ENCODE measurements at regions not wholly inside any gene's neighbourhood (a gene's known extent, or its start where the extent isn't known, plus 50 kb on each side); places are given as distances from the start of the nearest gene placed in this dataset.

- TF ChIP-seq BACH1 (IDR thresholded peaks at IDR 0.05; ENCODE audit: low read length) (no peak), SIX5 (IDR thresholded peaks at IDR 0.05; ENCODE audit: low read depth, low read length) (no peak), SP4 (IDR thresholded peaks at IDR 0.05; ENCODE audit: low read length) (no peak), KDM5A (IDR thresholded peaks at IDR 0.05; ENCODE audit: low read length) (no peak), RAD21 (IDR thresholded peaks at IDR 0.05 in 1 of 2, conservative IDR thresholded peaks at IDR 0.05 in 1 of 2; ENCODE audit: low read depth in 2 of 2, low read length in 2 of 2) (no peak), CHD2 (IDR thresholded peaks at IDR 0.05; ENCODE audit: low read length) (no peak), KDM1A (IDR thresholded peaks at IDR 0.05; ENCODE audit: borderline replicate concordance, low read length) (no peak), CBX8 (IDR thresholded peaks at IDR 0.05; ENCODE audit: borderline replicate concordance, low read depth, low read length) (no peak)
Observed at GRCh38 chr2:16129716-16130540, 189.6 kb downstream of the MYCN start (continued).

All from H1 (cell line).